Endothelial cell of umbilical vein (primary cell): ENCODE measurements at regions not wholly inside any gene's neighbourhood (a gene's known extent, or its start where the extent isn't known, plus 50 kb on each side); places are given as distances from the start of the nearest gene placed in this dataset.

Source experiments
- BruUV-seq: library from RNA; stranded (reverse); fragments of 400-500 nt; replicated peaks from 2 replicates; lab custom pipeline; 2021; lab: Mats Ljungman, UMichigan
- CTCF ChIA-PET: fragments of 300-600, 350-600 bp; sonication (Branson Sonifier 250); formaldehyde crosslinking; loops from one replicate; lab custom pipeline; 2021; ENCODE audit warnings: antibody characterized with exemption, inconsistent platforms; lab: Charles Lee
- POLR2A ChIA-PET: fragments of 300-600, 350-600 bp; sonication (Branson Sonifier 250); formaldehyde crosslinking; loops from one replicate; lab custom pipeline; 2021; ENCODE audit warnings: antibody characterized with exemption, inconsistent platforms; lab: Charles Lee
- DNase-seq: peaks from one replicate; pipeline ENCODE4 v3.0.0-alpha.2; 2011; ENCODE audit warnings: low read depth, low spot score
- FAIRE-seq: peaks from 2 replicates; lab custom pipeline; 2011; peaks lifted over from hg19 to GRCh38; lab: Jason Lieb, UNC
- H2AFZ ChIP-seq: 2 replicates; pipeline ENCODE4 v1.6.0; 2012; ENCODE audit warnings: low read depth, low read length, control low read depth, inconsistent platforms
- H3K27ac ChIP-seq: 2 replicates; pipeline ENCODE4 v1.5.1; 2011; ENCODE audit warnings: low read depth, mild to moderate bottlenecking, control low read depth, low read length, moderate library complexity; ENCODE audit not compliant: insufficient read depth
- H3K27me3 ChIP-seq, 2 experiments: 2 replicates each; pipeline versions ENCODE4 v1.6.0 to v1.6.1; 2011; ENCODE audit warnings: low read length in 2 of 2, mixed read lengths in 1 of 2; ENCODE audit not compliant: control insufficient read depth in 2 of 2, insufficient read depth in 2 of 2
- H3K36me3 ChIP-seq, 2 experiments: 2 replicates in 1 of 2; 3 replicates in 1 of 2; pipeline ENCODE4 v1.5.1; 2011; ENCODE audit warnings: low read length in 2 of 2, mild to moderate bottlenecking in 1 of 2, moderate library complexity in 1 of 2; ENCODE audit not compliant: control insufficient read depth in 2 of 2, insufficient read depth in 2 of 2; ENCODE audit errors: extremely low read depth in 1 of 2
- H3K4me1 ChIP-seq: 3 replicates; pipeline ENCODE4 v1.5.1; 2011; ENCODE audit warnings: mild to moderate bottlenecking, low read length; ENCODE audit not compliant: control insufficient read depth, insufficient read depth; ENCODE audit errors: extremely low read depth
- H3K4me2 ChIP-seq: 2 replicates; pipeline ENCODE4 v1.6.1; 2011; ENCODE audit warnings: low read length, control low read depth, mixed read lengths; ENCODE audit not compliant: insufficient read depth
- H3K4me3 ChIP-seq, 3 experiments: fragments of 200-600 bp in 1 of 3; sonication (generic), shearing (Covaris generic) in 1 of 3; replicated peaks in 1 of 3; 2 replicates each; pipeline ENCODE4 v1.5.1; 2011 to 2016; ENCODE audit warnings: control low read depth in 3 of 3, low read length in 3 of 3, mild to moderate bottlenecking in 2 of 3, inconsistent platforms in 1 of 3, low read depth in 1 of 3, moderate library complexity in 1 of 3; ENCODE audit not compliant: insufficient read depth in 1 of 3
- H3K79me2 ChIP-seq: 2 replicates; pipeline ENCODE4 v1.6.0; 2012; ENCODE audit warnings: low read length, inconsistent platforms; ENCODE audit not compliant: control insufficient read depth, insufficient read depth
- H3K9ac ChIP-seq: replicated peaks from 2 replicates; pipeline ENCODE3; 2011; ENCODE audit warnings: low read length, control low read depth; ENCODE audit not compliant: insufficient read depth; ENCODE audit errors: extremely low read depth
- H3K9me1 ChIP-seq: replicated peaks from 3 replicates; pipeline ENCODE4 v1.6.0; 2011; ENCODE audit warnings: mild to moderate bottlenecking, low read length; ENCODE audit not compliant: control insufficient read depth, insufficient read depth; ENCODE audit errors: extremely low read depth
- H3K9me3 ChIP-seq: replicated peaks from 2 replicates; pipeline ENCODE4 v1.5.1; 2012; ENCODE audit warnings: low read length, inconsistent platforms; ENCODE audit not compliant: control insufficient read depth, insufficient read depth
- H4K20me1 ChIP-seq: replicated peaks from 2 replicates; pipeline ENCODE3; 2011; ENCODE audit warnings: mild to moderate bottlenecking, low read length; ENCODE audit not compliant: control insufficient read depth, insufficient read depth; ENCODE audit errors: extremely low read depth
- CTCF ChIP-seq, 2 donors: IDR thresholded peaks; 1 replicate in 1 of 2; 2 replicates in 1 of 2; pipeline ENCODE4 v1.5.1; 2011; ENCODE audit warnings: low read length in 2 of 2, mild to moderate bottlenecking in 2 of 2, moderate library complexity in 2 of 2, control low read depth in 1 of 2, inconsistent platforms in 1 of 2, low read depth in 1 of 2; ENCODE audit not compliant: insufficient read depth in 1 of 2; ENCODE audit errors: extremely low read depth in 1 of 2
- EZH2 ChIP-seq: IDR thresholded peaks from 2 replicates; pipeline ENCODE4 v1.6.1; 2012; ENCODE audit warnings: borderline replicate concordance, low read depth, mild to moderate bottlenecking, moderate library complexity, low read length, inconsistent platforms; ENCODE audit not compliant: severe bottlenecking
- FOS ChIP-seq: IDR thresholded peaks from 2 replicates; pipeline ENCODE4 v1.6.1; 2011; ENCODE audit warnings: mild to moderate bottlenecking, low read length, moderate library complexity, borderline replicate concordance; ENCODE audit not compliant: insufficient read depth
- GATA2 ChIP-seq: IDR thresholded peaks from 2 replicates; pipeline ENCODE4 v1.7.0; 2011; ENCODE audit warnings: low read depth, mild to moderate bottlenecking, moderate library complexity, mixed read lengths, low read length; ENCODE audit not compliant: insufficient read length, insufficient read depth
- JUN ChIP-seq: IDR thresholded peaks from 2 replicates; pipeline ENCODE4 v1.6.1; 2011; ENCODE audit warnings: borderline replicate concordance, low read depth; ENCODE audit not compliant: insufficient read length, insufficient read depth
- MAX ChIP-seq: IDR thresholded peaks from 2 replicates; pipeline ENCODE4 v1.6.1; 2011; ENCODE audit not compliant: insufficient read depth, insufficient read length
- MYC ChIP-seq: IDR thresholded peaks from one replicate; pipeline ENCODE4 v1.6.1; 2011; ENCODE audit warnings: mild to moderate bottlenecking, low read depth, low read length
- POLR2A ChIP-seq: IDR thresholded peaks from 2 replicates; pipeline ENCODE4 v1.6.1; 2012; ENCODE audit warnings: low read depth, mild to moderate bottlenecking, control low read depth, low read length
- POLR2AphosphoS5 ChIP-seq: IDR thresholded peaks from 2 replicates; pipeline ENCODE4 v1.6.1; 2012; ENCODE audit warnings: low read depth, mild to moderate bottlenecking, control low read depth, low read length, moderate library complexity; ENCODE audit not compliant: insufficient read depth
- dilution Hi-C: fragments of 300-500 bp; cut with MboI; formaldehyde crosslinking; loops from one replicate; pipeline ENCODE4 v1.15.0; 2019; ENCODE audit warnings: low sequenced_read_pairs; ENCODE audit not compliant: extremely low pct_ligation_motif_present
- intact Hi-C: fragments of 100-400 bp; cut with micrococcal nuclease; formaldehyde crosslinking; loops from one replicate; pipeline ENCODE4 v1.10.0; 2022

GRCh38 chr2:211248841-211249240 is 692.4 kb downstream of the CPS1 start:
- CTCF ChIA-PET: no interaction called here
- no peak for FAIRE-seq

DNA sequence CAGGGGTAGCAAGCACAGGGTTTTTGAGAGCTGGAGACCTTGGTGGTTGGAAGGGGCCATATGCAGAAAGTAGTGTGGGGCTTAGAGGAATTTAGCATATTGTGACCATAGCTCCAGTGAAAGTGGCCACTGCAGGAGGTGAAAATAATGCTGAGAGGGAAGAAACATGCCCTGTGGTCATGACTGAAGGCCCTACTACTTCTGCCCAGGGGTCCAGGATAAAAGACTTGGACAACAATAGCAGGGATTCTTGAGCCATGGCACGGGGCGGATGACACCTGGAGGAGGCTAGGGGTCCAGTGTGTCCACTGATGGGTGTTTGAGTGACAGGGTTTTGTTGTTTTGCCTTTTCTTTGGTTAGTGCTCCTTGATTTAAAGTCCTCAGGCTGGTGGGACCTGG is 694.6 kb downstream of the CPS1 start:
- H3K9me3 ChIP-seq: peaks cover 2% of the 10 kb centered on the region
- dilution Hi-C loops: no loop called here
- H3K9me1 ChIP-seq: no peaks in the 10 kb centered on the region
- H3K36me3 ChIP-seq: no peaks in the 10 kb centered on the region
- BruUV-seq: no TSS peak
- DNase-seq: no peak
- intact Hi-C loops: no loop called here
- FAIRE-seq: no peak
- H2AFZ ChIP-seq: no peak overlapping the region
- H3K4me2 ChIP-seq: no peak overlapping the region
- TF ChIP-seq EZH2 (no peak), MAX (no peak), POLR2A (no peak), JUN (no peak), POLR2AphosphoS5 (no peak), GATA2 (no peak), CTCF (IDR thresholded peaks at IDR 0.05; ENCODE audit: extremely low read depth in 1 of 2, insufficient read depth in 1 of 2, low read depth in 1 of 2, low read length in 2 of 2) (no peak), MYC (no peak), FOS (no peak)
- ChIA-PET POLR2A (no interaction called here), CTCF (interaction anchor here (0.6 to 1.4 kb wide), 2 partner anchors 38 to 123 kb away, joined by 3 read pairs; no protein-coding TSS in a partner anchor)
- H3K27me3 ChIP-seq: no peaks in the 10 kb centered on the region
- no peak overlapping the region for H3K4me3 ChIP-seq
- H4K20me1 ChIP-seq: no peaks in the 10 kb centered on the region
- no peak overlapping the region for H3K27ac ChIP-seq
- no peak overlapping the region for H3K9ac ChIP-seq
- H3K79me2 ChIP-seq: no peaks in the 10 kb centered on the region
- H3K4me1 ChIP-seq: no peaks in the 10 kb centered on the region

More at GRCh38 chr2:211248841-211249240, 692.4 kb downstream of the CPS1 start:
- Histone ChIP-seq H3K9ac (no peak overlapping the region), H3K4me1 (no peaks in the 10 kb centered on the region), H3K4me3 (no peak overlapping the region), H3K79me2 (no peaks in the 10 kb centered on the region), H4K20me1 (no peaks in the 10 kb centered on the region), H3K4me2 (no peak overlapping the region), H3K27ac (no peak overlapping the region), H3K36me3 (no peaks in the 10 kb centered on the region), H2AFZ (no peak overlapping the region), H3K27me3 (no peaks in the 10 kb centered on the region), H3K9me3 (peaks cover 2% of the 10 kb centered on the region), H3K9me1 (no peaks in the 10 kb centered on the region)
- no peak for DNase-seq
- intact Hi-C loops: no loop called here
- BruUV-seq: no TSS peak
- POLR2A ChIA-PET: no interaction called here
- dilution Hi-C loops: no loop called here
- no peak for TF ChIP-seq POLR2AphosphoS5
- TF ChIP-seq GATA2: no peak
- TF ChIP-seq EZH2: no peak
